HG02885 (cell line): ENCODE measurements at regions not wholly inside any gene's neighbourhood (a gene's known extent, or its start where the extent isn't known, plus 50 kb on each side); places are given as distances from the start of the nearest gene placed in this dataset.

ENCODE experiments used
- ATAC-seq: cut with Tn5 transposase; IDR thresholded peaks from one replicate; pipeline ENCODE4 v1.9.1; 2021; ENCODE audit warnings: mild to moderate bottlenecking; ENCODE audit not compliant: unreplicated experiment, poor library complexity

GRCh38 chr3:148070041-148070440 lies 627.7 kb upstream of the AGTR1 start:
- no peak for ATAC-seq

GRCh38 chr3:148073721-148074456 lies 623.8 kb upstream of the AGTR1 start:
- no peak for ATAC-seq

GRCh38 chr3:148074946-148075345 lies 622.8 kb upstream of the AGTR1 start:
- ATAC-seq, result no peak

- peak; percentile 47 for ATAC-seq
These were observed 621.7 kb upstream of the AGTR1 start for GRCh38 chr3:148075771-148076716.

- peak; percentile 61 for ATAC-seq
These were observed 620.3 kb upstream of the AGTR1 start for GRCh38 chr3:148077318-148077923.

GRCh38 chr3:148077965-148078364 lies 619.7 kb upstream of the AGTR1 start:
- no peak for ATAC-seq

- no peak for ATAC-seq
These were observed 619.0 kb upstream of the AGTR1 start for GRCh38 chr3:148078658-148079057.

GRCh38 chr3:148079370-148079769 lies 618.3 kb upstream of the AGTR1 start:
- ATAC-seq, result no peak

- ATAC-seq, result no peak
These were observed 615.8 kb upstream of the AGTR1 start for GRCh38 chr3:148081926-148082325.

GRCh38 chr3:148082506-148083280 lies 615.0 kb upstream of the AGTR1 start:
- ATAC-seq, result no peak

GRCh38 chr3:148083526-148084182 lies 614.0 kb upstream of the AGTR1 start:
- ATAC-seq, result no peak

- ATAC-seq, result peak; percentile 98
These were observed 612.8 kb upstream of the AGTR1 start for GRCh38 chr3:148084931-148085330.

GRCh38 chr3:148087601-148088371 lies 609.9 kb upstream of the AGTR1 start:
- ATAC-seq, result no peak

- ATAC-seq, result no peak
These were observed 608.5 kb upstream of the AGTR1 start for GRCh38 chr3:148089171-148089570.

- ATAC-seq, result no peak
These were observed 607.5 kb upstream of the AGTR1 start for GRCh38 chr3:148090156-148090555.

GRCh38 chr3:148092624-148093347 lies 604.9 kb upstream of the AGTR1 start:
- ATAC-seq, result no peak

- ATAC-seq, result no peak
These were observed 604.0 kb upstream of the AGTR1 start for GRCh38 chr3:148093753-148094152.

GRCh38 chr3:148095962-148096361 lies 601.7 kb upstream of the AGTR1 start:
- no peak for ATAC-seq
